Peyer's patch (tissue), 4 donors: ENCODE measurements at regions not wholly inside any gene's neighbourhood (a gene's known extent, or its start where the extent isn't known, plus 50 kb on each side); places are given as distances from the start of the nearest gene placed in this dataset.

ENCODE experiments used
- DNase-seq, 3 donors: peaks; one replicate each; pipeline ENCODE4 v3.0.0-alpha.2; 2017 to 2019
- H3K27ac ChIP-seq, 4 donors: fragments of 200-600 bp; sonication (generic); one replicate each; pipeline ENCODE4 v1.5.1; 2016 to 2019
- H3K27me3 ChIP-seq, 2 donors: fragments of 200-600 bp; sonication (generic); one replicate each; pipeline ENCODE4 v1.5.1; 2019
- H3K36me3 ChIP-seq, 3 donors: fragments of 200-600 bp; sonication (generic); one replicate each; pipeline ENCODE4 v1.5.1; 2016 to 2019
- H3K4me1 ChIP-seq, 4 donors: fragments of 200-600 bp; sonication (generic); one replicate each; pipeline ENCODE4 v1.5.1; 2016 to 2019
- H3K4me3 ChIP-seq, 4 donors: fragments of 200-600 bp; sonication (generic); 1 replicate in 3 of 4; 2 replicates in 1 of 4; pipeline ENCODE4 v1.5.1; 2016 to 2019; ENCODE audit warnings: mild to moderate bottlenecking in 1 of 4
- H3K9me3 ChIP-seq, 4 donors: fragments of 200-600 bp; sonication (generic); one replicate each; pipeline ENCODE4 v1.5.1; 2016 to 2019; ENCODE audit warnings: mild to moderate bottlenecking in 1 of 4
- POLR2A ChIP-seq, 2 donors: fragments of 450-650 bp; IDR thresholded peaks; one replicate each; pipeline ENCODE4 v1.5.1; 2017; ENCODE audit warnings: antibody characterized with exemption in 2 of 2, mild to moderate bottlenecking in 2 of 2, moderate library complexity in 2 of 2
- TF ChIP-seq, protein P1 (sequence below), 6 experiments: fragments of 450-650 bp in 4 of 6; fragments of 200-600 bp in 2 of 6; sonication (generic) in 1 of 6; IDR thresholded peaks; one replicate each; pipeline ENCODE4 v1.5.1; 2017 to 2019; ENCODE audit warnings: antibody characterized with exemption in 6 of 6, mild to moderate bottlenecking in 3 of 6, moderate library complexity in 1 of 6

DNA sequence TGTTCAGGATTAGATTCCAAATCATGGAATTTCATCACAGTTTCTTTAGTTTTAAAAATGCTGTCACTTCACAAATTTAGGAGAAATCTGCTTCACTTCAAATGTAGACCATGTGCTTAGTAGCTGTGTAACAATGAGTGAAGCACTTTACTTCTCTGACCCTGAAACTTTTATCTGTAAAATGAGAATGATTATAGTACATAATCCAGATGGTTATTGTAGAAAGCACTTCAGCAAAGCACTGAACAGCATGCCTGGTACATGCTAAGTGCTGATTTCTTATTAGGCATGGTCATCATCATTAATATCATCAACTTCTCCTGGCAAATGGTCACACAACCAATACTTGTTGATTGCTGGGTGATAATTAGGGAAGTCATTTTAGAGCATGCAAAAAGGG lies 705.0 kb downstream of the EPHA7 start:
- no peaks in the 10 kb centered on the region for H3K36me3 ChIP-seq
- no peaks in the 10 kb centered on the region for H3K9me3 ChIP-seq
- H3K4me3 ChIP-seq, result no peak overlapping the region
- no peaks in the 10 kb centered on the region for H3K4me1 ChIP-seq
- H3K27me3 ChIP-seq, result no peaks in the 10 kb centered on the region
- DNase-seq, result no peak
- TF ChIP-seq, protein P1, sequence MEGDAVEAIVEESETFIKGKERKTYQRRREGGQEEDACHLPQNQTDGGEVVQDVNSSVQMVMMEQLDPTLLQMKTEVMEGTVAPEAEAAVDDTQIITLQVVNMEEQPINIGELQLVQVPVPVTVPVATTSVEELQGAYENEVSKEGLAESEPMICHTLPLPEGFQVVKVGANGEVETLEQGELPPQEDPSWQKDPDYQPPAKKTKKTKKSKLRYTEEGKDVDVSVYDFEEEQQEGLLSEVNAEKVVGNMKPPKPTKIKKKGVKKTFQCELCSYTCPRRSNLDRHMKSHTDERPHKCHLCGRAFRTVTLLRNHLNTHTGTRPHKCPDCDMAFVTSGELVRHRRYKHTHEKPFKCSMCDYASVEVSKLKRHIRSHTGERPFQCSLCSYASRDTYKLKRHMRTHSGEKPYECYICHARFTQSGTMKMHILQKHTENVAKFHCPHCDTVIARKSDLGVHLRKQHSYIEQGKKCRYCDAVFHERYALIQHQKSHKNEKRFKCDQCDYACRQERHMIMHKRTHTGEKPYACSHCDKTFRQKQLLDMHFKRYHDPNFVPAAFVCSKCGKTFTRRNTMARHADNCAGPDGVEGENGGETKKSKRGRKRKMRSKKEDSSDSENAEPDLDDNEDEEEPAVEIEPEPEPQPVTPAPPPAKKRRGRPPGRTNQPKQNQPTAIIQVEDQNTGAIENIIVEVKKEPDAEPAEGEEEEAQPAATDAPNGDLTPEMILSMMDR (IDR thresholded peaks at IDR 0.05), result no peak
- no peak for TF ChIP-seq POLR2A (IDR thresholded peaks at IDR 0.05)
- no peak overlapping the region for H3K27ac ChIP-seq

GRCh38 chr6:92710048-92710447 lies 709.3 kb downstream of the EPHA7 start:
- Histone ChIP-seq H3K9me3 (no peaks in the 10 kb centered on the region), H3K4me3 (no peak overlapping the region), H3K27ac (no peak overlapping the region), H3K4me1 (no peaks in the 10 kb centered on the region), H3K36me3 (no peaks in the 10 kb centered on the region), H3K27me3 (no peaks in the 10 kb centered on the region)
- no peak for DNase-seq
- no peak for TF ChIP-seq POLR2A (IDR thresholded peaks at IDR 0.05)

DNA sequence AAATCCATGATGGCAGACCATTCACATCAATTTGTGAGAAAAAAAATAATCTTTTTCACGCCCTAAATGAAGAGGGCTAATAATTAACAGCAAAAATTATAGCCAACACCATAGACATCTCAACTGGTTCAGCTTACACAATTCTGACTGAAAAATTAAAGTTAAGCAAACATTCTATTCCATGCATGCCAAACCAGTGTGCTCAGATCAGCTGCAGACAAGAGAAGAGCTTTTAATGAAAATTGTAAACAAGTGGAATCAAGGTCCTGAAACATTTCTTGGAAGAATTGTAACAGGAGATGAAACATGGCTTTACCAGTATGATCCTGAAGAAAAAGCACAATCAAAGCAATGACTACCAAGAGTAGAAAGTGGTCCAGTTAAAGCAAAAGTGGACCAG lies 710.4 kb downstream of the EPHA7 start:
- Histone ChIP-seq H3K27ac (no peak overlapping the region), H3K27me3 (no peaks in the 10 kb centered on the region), H3K4me3 (no peak overlapping the region), H3K9me3 (no peaks in the 10 kb centered on the region), H3K36me3 (no peaks in the 10 kb centered on the region), H3K4me1 (no peaks in the 10 kb centered on the region)
- DNase-seq, result no peak
- TF ChIP-seq, protein P1 (IDR thresholded peaks at IDR 0.05), result no peak
- no peak for TF ChIP-seq POLR2A (IDR thresholded peaks at IDR 0.05)

DNA sequence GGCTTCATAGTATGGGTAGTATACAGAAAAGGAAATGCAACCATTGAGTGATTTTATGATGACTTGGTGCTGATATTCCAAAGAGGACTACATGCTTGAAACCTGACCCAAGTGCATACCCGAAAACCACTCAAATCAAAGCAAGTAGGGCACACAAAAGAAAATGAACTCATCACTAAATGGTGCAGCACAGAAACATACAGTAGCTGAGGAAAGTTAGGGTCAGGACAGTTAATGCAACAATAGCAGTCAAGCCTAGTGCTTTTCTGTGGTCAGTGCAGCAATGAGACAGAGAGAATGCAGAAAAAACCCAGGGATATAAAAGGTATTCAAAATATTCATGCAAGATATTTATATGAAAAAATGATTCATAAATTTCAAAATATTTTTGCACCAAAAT lies 711.1 kb downstream of the EPHA7 start:
- Histone ChIP-seq H3K4me3 (no peak overlapping the region), H3K27me3 (no peaks in the 10 kb centered on the region), H3K9me3 (no peaks in the 10 kb centered on the region), H3K36me3 (no peaks in the 10 kb centered on the region), H3K4me1 (no peaks in the 10 kb centered on the region), H3K27ac (no peak overlapping the region)
- no peak for TF ChIP-seq POLR2A (IDR thresholded peaks at IDR 0.05)
- TF ChIP-seq, protein P1 (IDR thresholded peaks at IDR 0.05), result no peak
- no peak for DNase-seq

GRCh38 chr6:92706976-92707375 lies 712.4 kb downstream of the EPHA7 start:
- Histone ChIP-seq H3K4me3 (no peak overlapping the region), H3K4me1 (no peaks in the 10 kb centered on the region)

GRCh38 chr6:92701425-92702096 lies 717.8 kb downstream of the EPHA7 start:
- Histone ChIP-seq H3K4me3 (no peak overlapping the region), H3K27me3 (no peaks in the 10 kb centered on the region), H3K9me3 (no peaks in the 10 kb centered on the region), H3K4me1 (no peaks in the 10 kb centered on the region), H3K27ac (no peak overlapping the region), H3K36me3 (no peaks in the 10 kb centered on the region)
- DNase-seq, result no peak
- TF ChIP-seq POLR2A (IDR thresholded peaks at IDR 0.05), result no peak
- TF ChIP-seq, protein P1 (IDR thresholded peaks at IDR 0.05), result no peak

More at GRCh38 chr6:92706976-92707375, 712.4 kb downstream of the EPHA7 start:
- DNase-seq, result no peak
- no peak for TF ChIP-seq POLR2A (IDR thresholded peaks at IDR 0.05)
- TF ChIP-seq, protein P1 (IDR thresholded peaks at IDR 0.05), result no peak
- no peaks in the 10 kb centered on the region for H3K36me3 ChIP-seq
- H3K9me3 ChIP-seq, result no peaks in the 10 kb centered on the region
- no peaks in the 10 kb centered on the region for H3K27me3 ChIP-seq
- no peak overlapping the region for H3K27ac ChIP-seq
